GM12891 (cell line): ENCODE measurements at regions not wholly inside any gene's neighbourhood (a gene's known extent, or its start where the extent isn't known, plus 50 kb on each side); places are given as distances from the start of the nearest gene placed in this dataset.

Experiments
- POLR2A ChIP-seq: IDR thresholded peaks from 2 replicates; pipeline ENCODE4 v1.6.1; 2011; ENCODE audit warnings: low read depth, low read length, control low read depth
- POLR2AphosphoS5 ChIP-seq: IDR thresholded peaks from 2 replicates; pipeline ENCODE4 v1.6.1; 2011; ENCODE audit warnings: low read depth, low read length, control low read depth
- TAF1 ChIP-seq: IDR thresholded peaks from 2 replicates; pipeline ENCODE4 v1.6.1; 2011; ENCODE audit warnings: low read depth, low read length, control low read depth

DNA sequence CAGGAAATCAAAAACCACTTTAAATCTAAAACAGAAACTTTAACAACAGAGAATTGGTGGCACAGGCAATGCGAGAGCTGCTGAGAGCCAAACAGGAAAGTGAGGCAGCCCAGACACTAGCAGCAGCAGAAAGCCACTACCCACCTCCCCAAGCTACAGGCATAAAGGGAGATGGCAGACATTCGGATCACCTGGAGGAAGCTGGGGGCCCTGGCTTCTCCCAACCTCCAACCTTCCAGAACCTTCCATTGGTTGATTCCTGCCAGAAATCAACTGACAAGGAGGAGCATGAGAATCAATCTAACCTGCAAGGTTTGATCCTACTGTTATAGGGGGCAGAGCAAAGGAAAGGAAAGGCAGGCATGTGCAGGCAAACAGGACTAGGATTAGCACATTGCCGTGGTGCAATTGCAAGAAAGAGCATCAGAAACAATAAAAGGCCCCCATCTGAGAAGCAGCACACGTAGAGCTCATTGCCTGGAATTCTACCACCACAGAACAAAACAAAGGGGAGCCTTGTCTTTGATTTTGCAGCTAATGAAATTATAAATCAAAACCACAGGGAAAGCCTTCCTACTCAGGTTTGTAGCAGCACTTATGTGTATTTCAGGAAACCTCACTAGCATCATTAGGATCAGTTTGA is 427.3 kb upstream of the RASGEF1B start:
- TF ChIP-seq POLR2A: no peak
- TF ChIP-seq TAF1: no peak
- no peak for TF ChIP-seq POLR2AphosphoS5
